ENCODE measurements at regions not wholly inside any gene's neighbourhood (a gene's known extent, or its start where the extent isn't known, plus 50 kb on each side); places are given as distances from the start of the nearest gene placed in this dataset.
A peak's percentile ranks its signal among the peaks of the same experiment; 100 is the strongest.
"Not testable (repeated sequence)": the region's sequence is repeated elsewhere in the genome, so short reads cannot be mapped to it uniquely, and the experiment has no call there.

GRCh38 chr9:591292-591691 is 250.2 kb upstream of the DMRT1 start:
- DNase-seq: no peak

GRCh38 chr9:592225-592624 is 249.3 kb upstream of the DMRT1 start:
- DNase-seq: no peak

GRCh38 chr9:592733-593132 is 248.8 kb upstream of the DMRT1 start:
- DNase-seq: no peak

- DNase-seq: no peak
Measured at GRCh38 chr9:593809-594208, 247.7 kb upstream of the DMRT1 start.

- DNase-seq: no peak
Measured at GRCh38 chr9:596703-597102, 244.8 kb upstream of the DMRT1 start.

- DNase-seq: no peak
Measured at GRCh38 chr9:600006-600405, 241.5 kb upstream of the DMRT1 start.

- DNase-seq: no peak
Measured at GRCh38 chr9:602716-603115, 238.8 kb upstream of the DMRT1 start.

- DNase-seq: no peak
Measured at GRCh38 chr9:603126-603525, 238.4 kb upstream of the DMRT1 start.

GRCh38 chr9:607417-607816 is 234.1 kb upstream of the DMRT1 start:
- no peak for DNase-seq

GRCh38 chr9:613771-614347 is 227.6 kb upstream of the DMRT1 start:
- peak; percentile 39 for DNase-seq

- DNase-seq: no peak
Measured at GRCh38 chr9:614431-614830, 227.1 kb upstream of the DMRT1 start.

- DNase-seq: no peak
Measured at GRCh38 chr9:615756-616155, 225.7 kb upstream of the DMRT1 start.

- DNase-seq: no peak
Measured at GRCh38 chr9:616694-617093, 224.8 kb upstream of the DMRT1 start.

- DNase-seq: no peak
Measured at GRCh38 chr9:617445-618085, 223.9 kb upstream of the DMRT1 start.

GRCh38 chr9:618478-618877 is 223.0 kb upstream of the DMRT1 start:
- DNase-seq: no peak

GRCh38 chr9:621201-621855 is 220.2 kb upstream of the DMRT1 start:
- peak; percentile 3 for DNase-seq

GRCh38 chr9:624935-625500 is 216.5 kb upstream of the DMRT1 start:
- DNase-seq: no peak

- DNase-seq: no peak
Measured at GRCh38 chr9:625613-626012, 215.9 kb upstream of the DMRT1 start.

GRCh38 chr9:626114-626513 is 215.4 kb upstream of the DMRT1 start:
- not testable (repeated sequence) for DNase-seq

GRCh38 chr9:626596-626995 is 214.9 kb upstream of the DMRT1 start:
- no peak for DNase-seq

GRCh38 chr9:627336-627970 is 214.0 kb upstream of the DMRT1 start:
- no peak for DNase-seq

- no peak for DNase-seq
Measured at GRCh38 chr9:629146-629545, 212.4 kb upstream of the DMRT1 start.

- no peak for DNase-seq
Measured at GRCh38 chr9:630817-631216, 210.7 kb upstream of the DMRT1 start.

- DNase-seq: no peak
Measured at GRCh38 chr9:631596-631995, 209.9 kb upstream of the DMRT1 start.

All from CD4-positive, alpha-beta T cell treated with Interleukin-12 subunit alpha and Interleukin-12 subunit beta, for 1 hour (primary cell).